Retinal pigment epithelial cell (primary cell): ENCODE measurements at regions not wholly inside any gene's neighbourhood (a gene's known extent, or its start where the extent isn't known, plus 50 kb on each side); places are given as distances from the start of the nearest gene placed in this dataset.

Source experiments
- DNase-seq: peaks from one replicate; pipeline ENCODE4 v3.0.0-alpha.2; 2010; ENCODE audit warnings: low read depth
- H3K4me3 ChIP-seq: 2 replicates; pipeline ENCODE4 v1.5.1; 2011; ENCODE audit warnings: mild to moderate bottlenecking, low read length, control low read depth, moderate library complexity
- TF ChIP-seq, protein P1 (sequence below): conservative IDR thresholded peaks from 2 replicates; pipeline ENCODE4 v1.5.1; 2011; ENCODE audit warnings: low read depth, low read length, control low read depth, inconsistent platforms

DNA sequence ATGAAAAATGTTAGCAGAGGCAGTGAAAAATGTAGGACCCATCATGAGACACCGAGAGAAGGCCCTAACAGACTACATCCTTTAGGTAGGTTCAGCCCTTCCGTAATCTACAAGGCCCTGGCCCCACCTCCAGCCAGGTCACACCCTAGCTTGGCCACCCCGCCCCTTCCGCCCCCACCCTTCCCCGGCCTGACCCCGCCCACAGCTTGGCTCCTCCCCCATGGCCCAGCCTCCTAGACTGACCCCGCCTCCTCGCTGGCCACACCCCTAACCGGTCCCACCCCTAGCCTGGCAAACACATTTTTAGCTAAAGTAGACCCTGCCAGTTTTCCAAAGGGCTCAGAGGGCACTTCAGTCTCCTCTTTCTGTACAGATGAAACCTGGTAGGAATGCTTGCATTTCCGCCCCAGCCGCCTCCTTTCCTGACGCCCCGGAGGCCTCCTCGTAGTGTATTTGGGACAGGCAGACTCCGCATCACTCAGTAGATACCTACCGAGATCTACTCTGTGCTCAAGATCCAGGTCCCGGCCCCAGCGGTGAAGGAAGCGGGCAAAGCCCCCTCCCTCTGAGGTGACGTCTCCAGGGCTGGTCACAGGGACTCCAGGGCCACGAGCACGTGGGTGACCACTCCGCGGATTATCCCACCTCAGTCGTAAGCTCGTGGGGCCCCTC is 443.5 kb downstream of the PREX1 start:
- DNase-seq: no peak
- TF ChIP-seq, protein P1, sequence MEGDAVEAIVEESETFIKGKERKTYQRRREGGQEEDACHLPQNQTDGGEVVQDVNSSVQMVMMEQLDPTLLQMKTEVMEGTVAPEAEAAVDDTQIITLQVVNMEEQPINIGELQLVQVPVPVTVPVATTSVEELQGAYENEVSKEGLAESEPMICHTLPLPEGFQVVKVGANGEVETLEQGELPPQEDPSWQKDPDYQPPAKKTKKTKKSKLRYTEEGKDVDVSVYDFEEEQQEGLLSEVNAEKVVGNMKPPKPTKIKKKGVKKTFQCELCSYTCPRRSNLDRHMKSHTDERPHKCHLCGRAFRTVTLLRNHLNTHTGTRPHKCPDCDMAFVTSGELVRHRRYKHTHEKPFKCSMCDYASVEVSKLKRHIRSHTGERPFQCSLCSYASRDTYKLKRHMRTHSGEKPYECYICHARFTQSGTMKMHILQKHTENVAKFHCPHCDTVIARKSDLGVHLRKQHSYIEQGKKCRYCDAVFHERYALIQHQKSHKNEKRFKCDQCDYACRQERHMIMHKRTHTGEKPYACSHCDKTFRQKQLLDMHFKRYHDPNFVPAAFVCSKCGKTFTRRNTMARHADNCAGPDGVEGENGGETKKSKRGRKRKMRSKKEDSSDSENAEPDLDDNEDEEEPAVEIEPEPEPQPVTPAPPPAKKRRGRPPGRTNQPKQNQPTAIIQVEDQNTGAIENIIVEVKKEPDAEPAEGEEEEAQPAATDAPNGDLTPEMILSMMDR: no peak
- no peak overlapping the region for H3K4me3 ChIP-seq

DNA sequence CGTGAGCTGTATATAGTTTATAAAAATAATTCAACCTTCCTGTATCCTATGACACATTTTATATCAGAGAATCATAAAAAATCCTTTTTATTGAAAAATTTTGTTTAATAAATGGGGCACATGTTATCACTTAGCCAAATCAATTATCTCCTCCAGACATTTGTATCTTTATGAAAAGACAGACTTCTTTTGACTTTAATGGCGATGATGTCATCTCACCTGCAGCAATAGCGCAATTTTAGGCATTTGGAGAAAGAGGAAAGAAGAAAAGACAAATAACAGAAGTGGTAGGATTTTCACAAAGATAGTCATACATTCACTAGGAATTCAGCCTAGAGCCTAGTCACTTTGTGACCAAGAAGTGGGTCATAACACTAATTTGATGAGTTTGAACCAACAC is 444.5 kb downstream of the PREX1 start:
- DNase-seq: no peak
- H3K4me3 ChIP-seq: no peak overlapping the region
- TF ChIP-seq, protein P1: no peak

DNA sequence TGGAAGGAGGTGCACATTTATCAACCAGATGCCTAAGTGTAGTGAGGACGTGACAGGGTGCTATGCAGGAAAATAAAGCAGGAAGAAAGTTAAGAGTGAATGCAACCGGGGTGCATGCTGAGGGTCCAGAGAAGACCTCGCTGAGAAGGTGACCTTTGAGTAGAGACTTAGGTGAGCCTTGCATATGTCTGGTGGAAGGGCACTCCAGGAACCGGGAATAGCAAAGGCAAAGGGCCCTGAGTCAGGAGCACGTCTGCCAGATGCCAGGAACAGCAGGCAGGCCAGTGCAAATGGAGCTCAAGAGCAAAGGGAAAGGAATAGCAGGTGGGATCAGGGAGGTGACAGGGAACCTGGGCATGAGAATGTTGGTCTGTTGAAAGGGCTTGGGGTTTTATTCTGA is 445.5 kb downstream of the PREX1 start:
- no peak overlapping the region for H3K4me3 ChIP-seq
- no peak for DNase-seq

DNA sequence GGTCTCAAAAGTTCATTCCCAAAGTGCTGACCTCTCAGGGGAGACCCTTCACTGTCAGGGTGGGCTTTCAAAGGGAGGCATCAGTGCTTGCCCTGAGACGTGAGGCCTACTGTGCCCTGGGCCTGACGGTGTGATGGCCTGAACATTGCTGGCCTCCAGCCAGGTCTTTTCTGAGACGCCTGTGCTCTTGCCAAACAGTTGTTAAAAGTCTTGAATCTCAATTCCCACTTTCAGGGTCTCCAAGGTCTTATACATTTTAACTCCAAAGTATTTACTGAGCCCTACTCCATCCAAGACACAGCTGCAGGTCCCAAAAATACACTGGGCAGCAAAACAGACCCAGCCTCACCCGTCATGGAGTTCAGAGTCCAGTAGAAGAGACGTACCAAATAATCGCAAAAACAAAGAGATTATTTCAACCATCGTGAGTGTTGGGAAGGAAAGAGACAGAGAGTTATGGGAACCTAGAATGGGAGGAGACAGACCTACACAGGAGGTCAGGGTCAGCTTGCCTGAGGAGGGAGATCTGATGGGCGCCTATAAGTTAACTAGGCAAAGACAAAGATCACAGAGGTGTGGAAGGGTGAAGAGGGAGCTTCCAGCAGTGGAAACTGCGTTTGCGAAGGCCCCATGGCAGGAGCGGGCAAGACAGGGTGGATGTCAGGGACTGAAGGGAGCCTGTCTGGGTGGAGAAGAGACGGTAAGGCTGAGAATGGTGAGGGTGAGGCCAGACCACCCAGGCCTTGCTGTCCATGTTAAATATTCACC is 446.3 kb downstream of the PREX1 start:
- no peak overlapping the region for H3K4me3 ChIP-seq
- TF ChIP-seq, protein P1: no peak
- DNase-seq: no peak

More for the DNA sequence above, 445.5 kb downstream of the PREX1 start:
- TF ChIP-seq, protein P1: no peak

DNA sequence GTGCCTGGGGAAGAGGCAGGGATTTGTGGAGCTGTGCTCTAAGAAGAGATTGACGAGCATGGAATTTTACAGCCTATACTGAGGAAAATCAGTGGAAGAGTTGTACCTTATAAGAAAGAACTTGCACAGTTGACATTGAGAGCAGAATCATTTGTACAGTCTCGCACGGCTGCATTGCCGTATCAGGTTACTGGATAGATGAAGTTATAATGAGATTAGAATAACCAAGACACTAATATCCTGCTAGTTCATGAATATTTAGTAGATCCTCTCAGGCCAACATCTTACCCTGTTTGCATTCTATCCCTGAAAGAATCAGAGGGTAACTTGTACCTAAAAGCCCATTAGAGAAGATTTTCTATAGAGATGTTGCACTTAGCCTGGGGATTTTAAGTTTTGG is 447.1 kb downstream of the PREX1 start:
- no peak overlapping the region for H3K4me3 ChIP-seq
- no peak for DNase-seq
- TF ChIP-seq, protein P1: no peak

DNA sequence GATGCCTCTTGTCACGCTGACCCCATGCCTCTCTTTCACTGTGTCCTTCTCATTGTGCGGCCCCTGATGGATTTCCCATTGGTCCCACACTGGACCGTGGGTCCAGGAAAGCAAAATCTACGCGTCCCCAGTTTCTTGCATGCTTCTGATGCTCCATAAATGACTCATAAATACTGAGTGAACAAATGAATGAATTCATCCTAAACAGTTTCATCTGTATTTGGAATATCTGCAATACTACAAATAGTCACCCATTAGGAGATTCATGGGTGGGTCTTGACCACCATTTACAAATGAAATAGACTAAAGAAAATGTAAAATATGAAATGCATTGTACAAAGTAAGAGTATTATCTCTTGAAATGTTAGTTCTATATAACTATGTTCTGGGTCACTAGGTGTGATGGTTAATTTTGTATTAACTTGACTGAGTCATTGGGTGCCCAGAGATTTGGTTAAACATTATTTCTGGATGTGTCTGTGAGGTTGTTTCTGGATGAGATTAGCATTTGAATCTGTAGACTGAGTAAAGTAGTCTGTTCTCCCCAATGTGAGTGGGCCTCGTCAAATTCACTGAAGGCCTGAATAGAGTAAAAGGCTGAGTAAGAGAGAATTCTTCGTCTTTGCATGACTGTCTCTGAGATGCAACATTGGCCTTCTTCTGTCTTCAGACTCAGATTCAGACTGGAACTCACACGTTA is 448.7 kb downstream of the PREX1 start:
- TF ChIP-seq, protein P1: no peak
- no peak overlapping the region for H3K4me3 ChIP-seq
- DNase-seq: no peak

DNA sequence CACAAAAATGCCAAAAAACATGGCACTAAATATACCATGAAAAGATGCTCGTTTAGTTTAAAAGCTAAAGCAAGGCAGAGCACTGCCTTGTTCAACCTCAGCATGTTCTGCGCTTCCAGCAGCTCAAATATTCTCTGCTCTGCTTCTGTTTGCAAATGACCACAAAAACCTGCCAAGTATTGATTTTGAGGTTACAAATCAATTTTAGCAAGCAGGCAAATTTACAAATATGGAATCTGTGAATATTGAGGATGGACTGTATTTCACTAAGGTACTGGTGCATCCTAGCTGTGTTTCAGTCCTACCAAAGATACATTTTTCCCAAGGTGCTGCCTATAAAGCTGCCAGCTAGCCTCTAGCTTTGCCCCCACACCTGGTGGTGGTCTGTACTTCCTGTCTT is 449.9 kb downstream of the PREX1 start:
- no peak overlapping the region for H3K4me3 ChIP-seq
- no peak for DNase-seq
- TF ChIP-seq, protein P1: no peak
